HCT116 (cell line): ENCODE measurements at regions not wholly inside any gene's neighbourhood (a gene's known extent, or its start where the extent isn't known, plus 50 kb on each side); places are given as distances from the start of the nearest gene placed in this dataset.

Experiments used
- ATAC-seq: fragments of 200-7000 bp; cut with Tn5 transposase; 2 replicates; pipeline ENCODE4 v1.9.1; 2020; ENCODE audit warnings: mild to moderate bottlenecking, moderate library complexity
- BruUV-seq: library from RNA; stranded (reverse); fragments of 400-500 nt; replicated peaks from 2 replicates; lab custom pipeline; 2021; lab: Mats Ljungman, UMichigan
- CTCF ChIA-PET: fragments of 300-600 bp; sonication (Branson Sonifier 250); formaldehyde crosslinking; loops from one replicate; lab custom pipeline; 2021; ENCODE audit warnings: antibody characterized with exemption; lab: Charles Lee
- POLR2A ChIA-PET: fragments of 300-600, 350-600 bp; sonication (Branson Sonifier 250); formaldehyde crosslinking; loops from one replicate; lab custom pipeline; 2021; ENCODE audit warnings: antibody characterized with exemption; lab: Charles Lee
- RAD21 ChIA-PET, 2 experiments: fragments of 300-600 bp; sonication (Branson Sonifier 250); formaldehyde crosslinking; loops; one replicate each; lab custom pipeline; 2023; ENCODE audit warnings: low total read pairs in 2 of 2; ENCODE audit not compliant: uncharacterized antibody in 2 of 2, unreplicated experiment in 2 of 2, low non-redundant PET in 1 of 2; lab: Charles Lee
- DNase-seq: peaks from one replicate; pipeline ENCODE4 v3.0.0-alpha.2; 2010; ENCODE audit warnings: low read depth, low spot score
- H2AFZ ChIP-seq: fragments of 200-600 bp; shearing (Covaris generic), sonication (generic); 2 replicates; pipeline ENCODE4 v1.6.1; 2017; ENCODE audit warnings: low read depth, mixed run types, mixed read lengths, antibody characterized with exemption, low read length; ENCODE audit not compliant: poor library complexity, severe bottlenecking
- H3K27ac ChIP-seq: 2 replicates; pipeline ENCODE4 v1.5.1; 2012; ENCODE audit warnings: low read depth, low read length
- H3K27me3 ChIP-seq: fragments of 200-600 bp; sonication (generic); 2 replicates; pipeline ENCODE4 v1.6.1; 2016; ENCODE audit warnings: mixed run types, low read length, mixed read lengths; ENCODE audit not compliant: insufficient read depth
- H3K36me3 ChIP-seq, 2 experiments: fragments of 200-500 bp in 1 of 2; fragments of 200-600 bp in 1 of 2; sonication (Bioruptor generic) in 1 of 2; sonication (generic) in 1 of 2; 2 replicates each; pipeline versions ENCODE4 v1.5.1 to v1.6.1; 2014 to 2016; ENCODE audit warnings: low read length in 2 of 2, inconsistent platforms in 1 of 2, mixed read lengths in 1 of 2, mixed run types in 1 of 2; ENCODE audit not compliant: insufficient read depth in 2 of 2, control insufficient read depth in 1 of 2
- H3K4me1 ChIP-seq, 2 experiments: fragments of 200-600 bp in 1 of 2; sonication (generic) in 1 of 2; 2 replicates each; pipeline versions ENCODE4 v1.5.1 to v1.6.1; 2012 to 2017; ENCODE audit warnings: low read length in 2 of 2, inconsistent platforms in 1 of 2, mild to moderate bottlenecking in 1 of 2, mixed read lengths in 1 of 2, mixed run types in 1 of 2, moderate library complexity in 1 of 2; ENCODE audit not compliant: insufficient read depth in 2 of 2, control insufficient read depth in 1 of 2
- H3K4me2 ChIP-seq: fragments of 200-600 bp; sonication (generic); 2 replicates; pipeline ENCODE4 v1.6.1; 2017; ENCODE audit warnings: mixed run types, low read length, mixed read lengths
- H3K4me3 ChIP-seq, 2 experiments: fragments of 200-600 bp in 1 of 2; sonication (generic) in 1 of 2; replicated peaks in 1 of 2; 2 replicates each; pipeline ENCODE4 v1.5.1; 2011 to 2016; ENCODE audit warnings: low read length in 2 of 2, control low read depth in 1 of 2, low read depth in 1 of 2, mild to moderate bottlenecking in 1 of 2, mixed read lengths in 1 of 2, mixed run types in 1 of 2
- H3K79me2 ChIP-seq: fragments of 200-600 bp; sonication (generic); 2 replicates; pipeline ENCODE4 v1.6.1; 2017; ENCODE audit warnings: mild to moderate bottlenecking, mixed run types, low read length, moderate library complexity, mixed read lengths; ENCODE audit not compliant: insufficient read depth
- H3K9ac ChIP-seq: fragments of 200-600 bp; sonication (generic); 2 replicates; pipeline ENCODE4 v1.6.1; 2016; ENCODE audit warnings: low read length, mixed read lengths
- H3K9me2 ChIP-seq: fragments of 200-600 bp; sonication (generic), shearing (Covaris generic); 2 replicates; pipeline ENCODE4 v1.6.1; 2017; ENCODE audit warnings: mixed run types, mild to moderate bottlenecking, moderate library complexity; ENCODE audit not compliant: insufficient read depth
- H3K9me3 ChIP-seq, 2 experiments: fragments of 200-500 bp in 1 of 2; fragments of 200-600 bp in 1 of 2; sonication (Bioruptor generic) in 1 of 2; sonication (generic) in 1 of 2; 2 replicates each; pipeline ENCODE4 v1.6.1; 2014 to 2017; ENCODE audit warnings: low read length in 2 of 2, mixed read lengths in 2 of 2, inconsistent platforms in 1 of 2, low read depth in 1 of 2, mild to moderate bottlenecking in 1 of 2, mixed run types in 1 of 2, moderate library complexity in 1 of 2; ENCODE audit not compliant: control insufficient read depth in 1 of 2, insufficient read depth in 1 of 2
- H4K20me1 ChIP-seq: fragments of 200-600 bp; sonication (generic), shearing (Covaris generic); 2 replicates; pipeline ENCODE4 v1.6.1; 2017; ENCODE audit warnings: mixed run types, mild to moderate bottlenecking, moderate library complexity; ENCODE audit not compliant: insufficient read depth
- CEBPB ChIP-seq: IDR thresholded peaks from 2 replicates; pipeline ENCODE4 v1.6.1; 2012; ENCODE audit warnings: low read depth
- ELF1 ChIP-seq: IDR thresholded peaks from 2 replicates; pipeline ENCODE4 v1.6.1; 2012; ENCODE audit warnings: low read depth, borderline replicate concordance
- EZH2 ChIP-seq: fragments of 200-600 bp; sonication (generic); IDR thresholded peaks from 2 replicates; pipeline ENCODE4 v1.6.1; 2017; ENCODE audit warnings: antibody characterized with exemption, mixed run types
- EZH2phosphoT487 ChIP-seq: fragments of 200-600 bp; IDR thresholded peaks from 2 replicates; pipeline ENCODE4 v1.6.1; 2018; ENCODE audit warnings: antibody characterized with exemption, borderline replicate concordance
- FOSL1 ChIP-seq: IDR thresholded peaks from 2 replicates; pipeline ENCODE4 v1.6.1; 2012; ENCODE audit warnings: low read depth
- JUND ChIP-seq: IDR thresholded peaks from 2 replicates; pipeline ENCODE4 v1.6.1; 2012
- POLR2A ChIP-seq: IDR thresholded peaks from 2 replicates; pipeline ENCODE4 v1.7.0; 2011; ENCODE audit warnings: borderline replicate concordance; ENCODE audit not compliant: insufficient read depth, insufficient read length; ENCODE audit errors: extremely low read depth
- RAD21 ChIP-seq: IDR thresholded peaks from 2 replicates; pipeline ENCODE4 v1.6.1; 2012; ENCODE audit warnings: low read depth, mild to moderate bottlenecking
- SIN3A ChIP-seq: IDR thresholded peaks from 2 replicates; pipeline ENCODE4 v1.6.1; 2012; ENCODE audit warnings: low read depth
- SP1 ChIP-seq: IDR thresholded peaks from 2 replicates; pipeline ENCODE4 v1.6.1; 2012; ENCODE audit warnings: low read depth
- SRF ChIP-seq: IDR thresholded peaks from 2 replicates; pipeline ENCODE4 v1.6.1; 2012; ENCODE audit warnings: low read depth
- TCF7L2 ChIP-seq: IDR thresholded peaks from 2 replicates; pipeline ENCODE4 v1.7.0; 2011; ENCODE audit warnings: borderline replicate concordance, inconsistent platforms; ENCODE audit not compliant: insufficient read depth, insufficient read length; ENCODE audit errors: extremely low read depth
- YY1 ChIP-seq: IDR thresholded peaks from 2 replicates; pipeline ENCODE4 v1.6.1; 2011; ENCODE audit warnings: low read length, low read depth, moderate library complexity, mild to moderate bottlenecking; ENCODE audit not compliant: insufficient replicate concordance; ENCODE audit errors: extremely low read depth
- ZFX ChIP-seq: fragments of 450-650 bp; IDR thresholded peaks from 2 replicates; pipeline ENCODE4 v1.6.1; 2017
- intact Hi-C: fragments of 100-400 bp; cut with micrococcal nuclease; formaldehyde crosslinking; loops from 2 replicates; pipeline ENCODE4 v1.10.0; 2022
- TF ChIP-seq, protein P1 (sequence below): IDR thresholded peaks from 2 replicates; pipeline ENCODE4 v1.6.1; 2012; ENCODE audit warnings: low read depth
- TF ChIP-seq, protein P2 (sequence below), 3 experiments: fragments of 200-600 bp in 1 of 3; sonication (generic) in 1 of 3; IDR thresholded peaks in 2 of 3; conservative IDR thresholded peaks in 1 of 3; 2 replicates each; pipeline ENCODE4 v1.5.1; 2012 to 2017; ENCODE audit warnings: low read depth in 2 of 3, low read length in 2 of 3, antibody characterized with exemption in 1 of 3, borderline replicate concordance in 1 of 3, control low read depth in 1 of 3, mild to moderate bottlenecking in 1 of 3, mixed read lengths in 1 of 3, mixed run types in 1 of 3, moderate library complexity in 1 of 3; ENCODE audit not compliant: insufficient read depth in 1 of 3
- TF ChIP-seq, protein P3 (sequence below): IDR thresholded peaks from 2 replicates; pipeline ENCODE4 v1.6.1; 2012

- ATAC-seq = no peak
Measured at GRCh38 chr4:79050541-79050880, 111.3 kb upstream of the PAQR3 start.

More at GRCh38 chr4:79050541-79050880, 111.3 kb upstream of the PAQR3 start:
- Histone ChIP-seq H3K36me3 (no peaks in the 10 kb centered on the region), H4K20me1 (no peaks in the 10 kb centered on the region), H3K79me2 (no peaks in the 10 kb centered on the region), H3K9ac (no peak overlapping the region), H3K27ac (no peak overlapping the region), H3K27me3 (peaks cover 26% of the 10 kb centered on the region; the same call in 1 of the 2 replicates), H2AFZ (no peak overlapping the region), H3K9me2 (no peaks in the 10 kb centered on the region), H3K4me3 (no peak overlapping the region), H3K4me2 (no peak overlapping the region), H3K4me1 (no peaks in the 10 kb centered on the region), H3K9me3 (no peaks in the 10 kb centered on the region)
- TF ChIP-seq, protein P1, sequence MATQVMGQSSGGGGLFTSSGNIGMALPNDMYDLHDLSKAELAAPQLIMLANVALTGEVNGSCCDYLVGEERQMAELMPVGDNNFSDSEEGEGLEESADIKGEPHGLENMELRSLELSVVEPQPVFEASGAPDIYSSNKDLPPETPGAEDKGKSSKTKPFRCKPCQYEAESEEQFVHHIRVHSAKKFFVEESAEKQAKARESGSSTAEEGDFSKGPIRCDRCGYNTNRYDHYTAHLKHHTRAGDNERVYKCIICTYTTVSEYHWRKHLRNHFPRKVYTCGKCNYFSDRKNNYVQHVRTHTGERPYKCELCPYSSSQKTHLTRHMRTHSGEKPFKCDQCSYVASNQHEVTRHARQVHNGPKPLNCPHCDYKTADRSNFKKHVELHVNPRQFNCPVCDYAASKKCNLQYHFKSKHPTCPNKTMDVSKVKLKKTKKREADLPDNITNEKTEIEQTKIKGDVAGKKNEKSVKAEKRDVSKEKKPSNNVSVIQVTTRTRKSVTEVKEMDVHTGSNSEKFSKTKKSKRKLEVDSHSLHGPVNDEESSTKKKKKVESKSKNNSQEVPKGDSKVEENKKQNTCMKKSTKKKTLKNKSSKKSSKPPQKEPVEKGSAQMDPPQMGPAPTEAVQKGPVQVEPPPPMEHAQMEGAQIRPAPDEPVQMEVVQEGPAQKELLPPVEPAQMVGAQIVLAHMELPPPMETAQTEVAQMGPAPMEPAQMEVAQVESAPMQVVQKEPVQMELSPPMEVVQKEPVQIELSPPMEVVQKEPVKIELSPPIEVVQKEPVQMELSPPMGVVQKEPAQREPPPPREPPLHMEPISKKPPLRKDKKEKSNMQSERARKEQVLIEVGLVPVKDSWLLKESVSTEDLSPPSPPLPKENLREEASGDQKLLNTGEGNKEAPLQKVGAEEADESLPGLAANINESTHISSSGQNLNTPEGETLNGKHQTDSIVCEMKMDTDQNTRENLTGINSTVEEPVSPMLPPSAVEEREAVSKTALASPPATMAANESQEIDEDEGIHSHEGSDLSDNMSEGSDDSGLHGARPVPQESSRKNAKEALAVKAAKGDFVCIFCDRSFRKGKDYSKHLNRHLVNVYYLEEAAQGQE = no peak
- no peak for TF ChIP-seq EZH2
- TF ChIP-seq, protein P2, sequence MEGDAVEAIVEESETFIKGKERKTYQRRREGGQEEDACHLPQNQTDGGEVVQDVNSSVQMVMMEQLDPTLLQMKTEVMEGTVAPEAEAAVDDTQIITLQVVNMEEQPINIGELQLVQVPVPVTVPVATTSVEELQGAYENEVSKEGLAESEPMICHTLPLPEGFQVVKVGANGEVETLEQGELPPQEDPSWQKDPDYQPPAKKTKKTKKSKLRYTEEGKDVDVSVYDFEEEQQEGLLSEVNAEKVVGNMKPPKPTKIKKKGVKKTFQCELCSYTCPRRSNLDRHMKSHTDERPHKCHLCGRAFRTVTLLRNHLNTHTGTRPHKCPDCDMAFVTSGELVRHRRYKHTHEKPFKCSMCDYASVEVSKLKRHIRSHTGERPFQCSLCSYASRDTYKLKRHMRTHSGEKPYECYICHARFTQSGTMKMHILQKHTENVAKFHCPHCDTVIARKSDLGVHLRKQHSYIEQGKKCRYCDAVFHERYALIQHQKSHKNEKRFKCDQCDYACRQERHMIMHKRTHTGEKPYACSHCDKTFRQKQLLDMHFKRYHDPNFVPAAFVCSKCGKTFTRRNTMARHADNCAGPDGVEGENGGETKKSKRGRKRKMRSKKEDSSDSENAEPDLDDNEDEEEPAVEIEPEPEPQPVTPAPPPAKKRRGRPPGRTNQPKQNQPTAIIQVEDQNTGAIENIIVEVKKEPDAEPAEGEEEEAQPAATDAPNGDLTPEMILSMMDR (IDR thresholded peaks at IDR 0.05 in 2 of 3, conservative IDR thresholded peaks at IDR 0.05 in 1 of 3; ENCODE audit: borderline replicate concordance in 1 of 3, insufficient read depth in 1 of 3, low read depth in 2 of 3, low read length in 2 of 3) = no peak
- TF ChIP-seq, protein P3, sequence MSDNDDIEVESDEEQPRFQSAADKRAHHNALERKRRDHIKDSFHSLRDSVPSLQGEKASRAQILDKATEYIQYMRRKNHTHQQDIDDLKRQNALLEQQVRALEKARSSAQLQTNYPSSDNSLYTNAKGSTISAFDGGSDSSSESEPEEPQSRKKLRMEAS = no peak
- no peak for TF ChIP-seq SP1
- no peak for TF ChIP-seq POLR2A
- no peak for TF ChIP-seq EZH2phosphoT487
- TF ChIP-seq TCF7L2 = no peak
- no peak for TF ChIP-seq FOSL1
- TF ChIP-seq ELF1 = no peak
- no peak for TF ChIP-seq ZFX
- no peak for TF ChIP-seq CEBPB
- TF ChIP-seq SRF = no peak
- TF ChIP-seq RAD21 = no peak
- TF ChIP-seq JUND = no peak
- no peak for TF ChIP-seq SIN3A
- TF ChIP-seq YY1 = no peak
- intact Hi-C loops = no loop called here
- ChIA-PET RAD21 (no interaction called here), CTCF (interaction anchor here (1.8 kb wide), 1 partner anchor 8 kb away, joined by 9 read pairs; no protein-coding TSS in a partner anchor), POLR2A (no interaction called here)
- BruUV-seq = no TSS peak
- DNase-seq = no peak
